GM23248 (cell line): ENCODE measurements at regions not wholly inside any gene's neighbourhood (a gene's known extent, or its start where the extent isn't known, plus 50 kb on each side); places are given as distances from the start of the nearest gene placed in this dataset.

Source experiments
- DNase-seq: peaks from one replicate; pipeline ENCODE4 v3.0.0-alpha.2; 2015
- H2AFZ ChIP-seq: fragments of 200-600 bp; sonication (generic); 2 replicates; pipeline ENCODE4 v1.6.1; 2016; ENCODE audit warnings: antibody characterized with exemption
- H3F3A ChIP-seq: fragments of 200-600 bp; sonication (generic); 2 replicates; pipeline ENCODE4 v1.6.1; 2016; ENCODE audit warnings: mild to moderate bottlenecking, antibody characterized with exemption, mixed run types; ENCODE audit not compliant: insufficient read depth
- H3K27ac ChIP-seq: fragments of 200-600 bp; sonication (generic); 2 replicates; pipeline ENCODE4 v1.5.1; 2016; ENCODE audit warnings: mild to moderate bottlenecking
- H3K27me3 ChIP-seq: fragments of 200-600 bp; sonication (generic); replicated peaks from 2 replicates; pipeline ENCODE4 v1.6.1; 2016; ENCODE audit warnings: mild to moderate bottlenecking; ENCODE audit not compliant: insufficient read depth
- H3K36me3 ChIP-seq: fragments of 200-600 bp; sonication (generic); 2 replicates; pipeline ENCODE4 v1.6.1; 2016; ENCODE audit warnings: low read depth, mild to moderate bottlenecking
- H3K4me1 ChIP-seq: fragments of 200-600 bp; sonication (generic); 2 replicates; pipeline ENCODE4 v1.6.1; 2016; ENCODE audit warnings: mild to moderate bottlenecking; ENCODE audit not compliant: insufficient read depth
- H3K4me2 ChIP-seq: fragments of 200-600 bp; sonication (generic); one replicate; pipeline ENCODE4 v1.6.1; 2016; ENCODE audit warnings: mild to moderate bottlenecking; ENCODE audit not compliant: unreplicated experiment
- H3K4me3 ChIP-seq: fragments of 200-600 bp; sonication (generic); 2 replicates; pipeline ENCODE4 v1.5.1; 2016; ENCODE audit warnings: mild to moderate bottlenecking
- H3K79me2 ChIP-seq: fragments of 200-600 bp; sonication (generic); 2 replicates; pipeline ENCODE4 v1.6.1; 2016; ENCODE audit warnings: mild to moderate bottlenecking; ENCODE audit not compliant: insufficient read depth
- H3K9ac ChIP-seq: fragments of 200-600 bp; sonication (generic); 2 replicates; pipeline ENCODE4 v1.6.1; 2016; ENCODE audit warnings: mild to moderate bottlenecking
- H3K9me2 ChIP-seq: fragments of 200-600 bp; sonication (generic); 2 replicates; pipeline ENCODE4 v1.6.1; 2016; ENCODE audit warnings: mixed run types, mild to moderate bottlenecking, moderate library complexity; ENCODE audit not compliant: insufficient read depth
- H3K9me3 ChIP-seq: fragments of 200-600 bp; sonication (generic); one replicate; pipeline ENCODE4 v1.6.1; 2017; ENCODE audit warnings: low read depth
- H4K20me1 ChIP-seq: fragments of 200-600 bp; sonication (generic); 2 replicates; pipeline ENCODE4 v1.6.0; 2016; ENCODE audit not compliant: insufficient read depth
- EZH2 ChIP-seq: fragments of 200-600 bp; sonication (generic); IDR thresholded peaks from 2 replicates; pipeline ENCODE4 v1.6.1; 2018; ENCODE audit warnings: antibody characterized with exemption, mild to moderate bottlenecking; ENCODE audit not compliant: insufficient read depth, poor library complexity, severe bottlenecking
- EZH2phosphoT487 ChIP-seq: fragments of 200-600 bp; sonication (generic); IDR thresholded peaks from 2 replicates; pipeline ENCODE4 v1.6.1; 2018; ENCODE audit warnings: antibody characterized with exemption, moderate library complexity, mild to moderate bottlenecking, low read depth; ENCODE audit not compliant: insufficient read depth
- whole genome bisulfite sequencing, 2 experiments: methylation state at CpG; one replicate each; pipeline ENCODE4 v1.1.6; 2015 to 2017; ENCODE audit warnings: low lambda C conversion rate in 2 of 2, low coverage in 1 of 2; ENCODE audit errors: missing lambda C conversion rate in 2 of 2; 5-methylcytosine and 5-hydroxymethylcytosine counted together
- in situ Hi-C: fragments of 300-500 bp; cut with MboI; formaldehyde crosslinking; loops from 2 replicates; pipeline ENCODE4 v1.15.0; 2020

DNA sequence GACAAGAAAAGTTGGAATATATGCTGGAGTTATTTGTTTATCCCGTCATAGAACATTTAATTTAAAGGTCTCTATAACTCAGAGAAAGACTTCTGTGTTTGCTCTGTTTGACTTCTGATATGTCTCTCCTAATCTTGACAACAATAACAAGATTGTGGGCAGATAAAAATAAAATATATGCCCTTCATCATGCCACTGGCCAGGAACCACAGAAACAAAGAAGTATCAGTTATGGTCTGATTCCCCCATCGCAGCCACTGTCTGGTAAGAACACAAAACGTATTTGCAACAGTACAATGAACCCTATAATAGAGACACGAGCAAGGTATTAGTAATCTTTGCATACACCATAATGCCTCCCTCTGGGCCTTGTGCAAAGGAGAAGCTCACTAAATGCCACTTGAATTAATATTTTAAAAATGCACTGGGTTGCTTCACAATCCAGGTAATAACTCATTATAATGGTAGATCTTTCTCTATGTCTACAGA is 1498.3 kb downstream of the CDH11 start:
- H3K36me3 ChIP-seq: no peaks in the 10 kb centered on the region
- no peak overlapping the region for H3K4me2 ChIP-seq
- H3K79me2 ChIP-seq: no peaks in the 10 kb centered on the region
- WGBS, 2 experiments: 18 to 29% methylated on average over 4 of the region's 4 CpGs
- no peaks in the 10 kb centered on the region for H3K27me3 ChIP-seq
- H3F3A ChIP-seq: no peaks in the 10 kb centered on the region
- no peaks in the 10 kb centered on the region for H4K20me1 ChIP-seq
- H3K4me1 ChIP-seq: no peaks in the 10 kb centered on the region
- H3K9ac ChIP-seq: no peak overlapping the region
- no peak overlapping the region for H3K4me3 ChIP-seq
- in situ Hi-C loops: no loop called here
- H2AFZ ChIP-seq: no peak overlapping the region
- H3K9me2 ChIP-seq: no peaks in the 10 kb centered on the region
- no peak for DNase-seq
- no peaks in the 10 kb centered on the region for H3K9me3 ChIP-seq
- no peak overlapping the region for H3K27ac ChIP-seq
- TF ChIP-seq EZH2: no peak
- no peak for TF ChIP-seq EZH2phosphoT487

DNA sequence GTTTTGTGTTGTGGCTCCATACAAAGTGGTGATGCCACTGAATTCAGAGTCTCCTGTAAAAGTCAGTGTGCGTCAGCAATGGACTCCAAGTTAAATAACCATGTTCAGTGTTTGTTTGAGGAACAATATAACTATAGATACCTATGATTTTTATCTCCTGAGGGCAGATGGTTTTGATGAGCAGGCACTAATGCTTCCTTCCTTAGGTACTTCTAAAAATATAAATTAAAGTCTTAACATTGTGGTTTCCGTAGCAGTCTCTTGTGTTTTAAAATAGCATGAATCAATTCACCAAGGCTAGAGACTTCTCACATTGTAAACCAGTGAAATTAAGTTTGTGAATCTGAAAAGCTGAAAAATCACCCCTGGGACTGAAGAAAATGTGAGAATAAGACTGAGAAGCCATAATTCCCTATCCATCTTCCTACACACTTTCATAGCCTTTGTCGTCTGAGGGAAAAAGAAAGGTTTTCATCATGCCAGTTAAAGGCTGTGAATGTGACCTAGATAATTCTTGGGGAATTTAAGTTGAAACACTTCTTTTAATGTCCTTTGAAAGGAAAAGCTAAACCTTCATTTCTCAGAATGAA is 1502.9 kb downstream of the CDH11 start:
- H3K27ac ChIP-seq: no peak overlapping the region
- WGBS, 2 experiments: 51 to 58% methylated on average over 3 of the region's 3 CpGs
- H3K79me2 ChIP-seq: no peaks in the 10 kb centered on the region
- no peak for DNase-seq
- no peak overlapping the region for H3K4me2 ChIP-seq
- H3K27me3 ChIP-seq: no peaks in the 10 kb centered on the region
- no peaks in the 10 kb centered on the region for H3K9me3 ChIP-seq
- no peaks in the 10 kb centered on the region for H3F3A ChIP-seq
- H2AFZ ChIP-seq: no peak overlapping the region
- H4K20me1 ChIP-seq: no peaks in the 10 kb centered on the region
- no peaks in the 10 kb centered on the region for H3K36me3 ChIP-seq
- no peaks in the 10 kb centered on the region for H3K4me1 ChIP-seq
- H3K9me2 ChIP-seq: no peaks in the 10 kb centered on the region
- in situ Hi-C loops: no loop called here
- no peak overlapping the region for H3K9ac ChIP-seq
- H3K4me3 ChIP-seq: no peak overlapping the region
- TF ChIP-seq EZH2phosphoT487 (no peak), EZH2 (no peak)

DNA sequence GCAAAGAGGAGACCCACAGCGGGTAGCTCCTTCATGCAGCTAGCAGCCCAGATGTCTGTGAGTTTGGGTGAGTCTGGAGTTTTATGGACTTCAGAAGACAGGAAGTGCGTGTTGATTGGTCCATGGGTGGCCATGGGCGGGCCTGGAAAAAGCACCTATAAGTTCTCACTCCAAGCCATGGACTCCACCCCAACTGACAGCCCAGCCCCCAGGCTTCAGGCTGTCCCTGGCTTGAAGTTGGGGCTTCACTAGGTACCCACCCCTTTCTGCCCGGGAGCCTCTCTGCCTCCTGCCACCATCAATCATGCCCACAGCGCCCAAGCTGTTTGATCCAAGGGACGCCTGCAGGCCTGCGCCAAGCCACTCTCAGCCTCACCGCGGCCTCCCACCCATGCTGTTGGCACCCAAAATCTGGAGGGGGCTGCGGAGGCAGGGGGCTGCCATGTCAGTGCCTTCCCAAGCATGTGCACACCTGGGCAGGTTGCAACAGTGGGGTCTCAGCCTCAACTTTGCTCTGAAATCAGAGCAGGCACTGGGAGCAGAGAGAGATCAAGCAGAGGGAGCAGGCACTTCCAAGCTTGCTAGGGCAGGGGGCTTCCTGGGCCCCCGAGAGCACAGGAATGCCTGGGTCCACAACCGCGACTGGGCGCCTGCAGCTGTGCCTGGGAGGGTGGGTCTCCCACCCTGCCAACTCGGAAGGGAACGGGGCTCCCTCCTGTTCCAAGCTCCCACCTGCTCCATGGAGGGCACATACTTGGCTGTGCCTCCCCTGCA is 1503.7 kb downstream of the CDH11 start:
- no peak overlapping the region for H2AFZ ChIP-seq
- H4K20me1 ChIP-seq: no peaks in the 10 kb centered on the region
- in situ Hi-C loops: no loop called here
- H3K9me2 ChIP-seq: no peaks in the 10 kb centered on the region
- H3K27ac ChIP-seq: no peak overlapping the region
- no peak overlapping the region for H3K4me3 ChIP-seq
- no peaks in the 10 kb centered on the region for H3F3A ChIP-seq
- no peak for TF ChIP-seq EZH2phosphoT487
- no peak for TF ChIP-seq EZH2
- no peak overlapping the region for H3K4me2 ChIP-seq
- H3K9me3 ChIP-seq: no peaks in the 10 kb centered on the region
- no peaks in the 10 kb centered on the region for H3K4me1 ChIP-seq
- WGBS, 2 experiments: 63 to 67% methylated on average over 16 of the region's 16 CpGs
- H3K36me3 ChIP-seq: no peaks in the 10 kb centered on the region
- DNase-seq: no peak
- no peaks in the 10 kb centered on the region for H3K79me2 ChIP-seq
- no peaks in the 10 kb centered on the region for H3K27me3 ChIP-seq
- H3K9ac ChIP-seq: no peak overlapping the region

DNA sequence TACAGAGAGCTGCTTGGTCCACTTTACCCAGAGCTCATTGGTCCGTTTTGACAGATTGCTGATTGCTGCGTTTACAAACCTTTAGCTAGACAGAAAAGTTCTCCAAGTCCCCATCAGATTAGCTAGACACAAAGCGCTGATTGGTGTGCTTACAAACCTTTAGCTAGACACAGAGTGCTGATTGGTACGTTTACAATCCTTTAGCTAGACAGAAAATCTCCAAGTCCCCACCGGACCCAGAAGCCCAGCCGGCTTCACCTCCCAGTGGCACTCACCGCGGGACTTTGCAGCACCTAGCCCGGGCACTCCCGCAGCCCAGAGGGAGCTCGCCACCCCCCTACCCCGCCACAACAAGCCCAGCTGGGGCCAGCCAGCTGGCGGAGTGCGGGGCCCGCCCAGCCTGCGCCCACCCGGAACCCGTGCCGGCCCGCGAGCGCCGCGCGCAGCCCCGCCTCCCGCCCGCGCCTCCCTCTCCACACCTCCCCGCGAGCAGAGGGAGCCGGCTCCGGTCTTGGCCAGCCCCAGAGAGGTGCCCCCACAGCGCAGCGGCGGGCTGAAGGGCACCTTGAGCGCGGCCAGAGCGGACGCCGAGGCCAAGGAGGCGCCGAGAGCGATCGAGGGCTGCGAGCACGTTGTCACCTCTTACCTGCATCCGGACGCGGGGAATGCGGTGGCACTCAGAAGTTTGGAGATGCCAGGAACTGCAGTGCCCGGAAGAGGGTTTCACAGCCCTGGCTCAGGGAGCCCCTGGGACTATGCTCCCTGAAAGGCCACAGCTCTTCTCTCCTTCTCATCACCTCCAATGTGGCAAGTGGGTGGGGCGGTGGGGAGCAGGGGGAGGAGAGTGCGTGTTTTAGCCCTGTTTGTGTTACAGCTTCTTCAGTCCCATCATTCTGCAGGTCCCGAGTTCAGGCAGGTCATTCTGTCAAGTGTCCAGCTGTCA is 1504.5 kb downstream of the CDH11 start:
- in situ Hi-C loops: no loop called here
- 7 to 8% methylated on average over 25 to 31 of the region's 55 CpGs for WGBS, 2 experiments
- no peaks in the 10 kb centered on the region for H3K79me2 ChIP-seq
- no peak overlapping the region for H3K9ac ChIP-seq
- no peaks in the 10 kb centered on the region for H3K36me3 ChIP-seq
- H2AFZ ChIP-seq: no peak overlapping the region
- no peaks in the 10 kb centered on the region for H3K4me1 ChIP-seq
- no peaks in the 10 kb centered on the region for H3K9me3 ChIP-seq
- H3K9me2 ChIP-seq: no peaks in the 10 kb centered on the region
- H3K27ac ChIP-seq: no peak overlapping the region
- no peaks in the 10 kb centered on the region for H3F3A ChIP-seq
- no peak overlapping the region for H3K4me2 ChIP-seq
- TF ChIP-seq EZH2phosphoT487: no peak
- no peak for TF ChIP-seq EZH2
- DNase-seq: no peak
- no peaks in the 10 kb centered on the region for H4K20me1 ChIP-seq
- no peak overlapping the region for H3K4me3 ChIP-seq
- no peaks in the 10 kb centered on the region for H3K27me3 ChIP-seq
